GM12878 (cell line): ENCODE measurements at regions not wholly inside any gene's neighbourhood (a gene's known extent, or its start where the extent isn't known, plus 50 kb on each side); places are given as distances from the start of the nearest gene placed in this dataset.

Experiments
- ATAC-seq: fragments of 200-7000 bp; cut with Tn5 transposase; 3 replicates; pipeline ENCODE4 v1.9.1; 2020; ENCODE audit warnings: mild to moderate bottlenecking, moderate library complexity
- BruUV-seq: library from RNA; stranded (reverse); fragments of 400-500 nt; replicated peaks from 2 replicates; lab custom pipeline; 2021; lab: Mats Ljungman, UMichigan
- CTCF ChIA-PET: fragments of 300-600 bp; sonication (Branson Sonifier 250); formaldehyde crosslinking; extraction: SDS; loops from one replicate; lab custom pipeline; 2021; ENCODE audit warnings: inconsistent platforms; lab: Yijun Ruan, JAX
- POLR2A ChIA-PET: fragments of 350-600 bp; formaldehyde crosslinking; extraction: SDS; loops from one replicate; lab custom pipeline; 2021; ENCODE audit warnings: inconsistent platforms; lab: Charles Lee
- RAD21 ChIA-PET: fragments of 300-600 bp; sonication (Branson Sonifier 250); formaldehyde crosslinking; loops from one replicate; lab custom pipeline; 2023; ENCODE audit warnings: antibody characterized with exemption; ENCODE audit not compliant: unreplicated experiment; lab: Charles Lee
- SMC1A ChIA-PET: fragments of 300-600 bp; sonication (Branson Sonifier 250); formaldehyde crosslinking; loops from one replicate; lab custom pipeline; 2023; ENCODE audit not compliant: unreplicated experiment, uncharacterized antibody; lab: Charles Lee
- DNase-seq: peaks from one replicate; pipeline ENCODE4 v3.0.0-alpha.2; 2011; ENCODE audit warnings: low read depth, low spot score
- FAIRE-seq: peaks from 3 replicates; lab custom pipeline; 2011; peaks lifted over from hg19 to GRCh38; lab: Jason Lieb, UNC
- H2AFZ ChIP-seq: 2 replicates; pipeline ENCODE4 v1.6.0; 2011; ENCODE audit warnings: low read depth, low read length, control low read depth; ENCODE audit not compliant: control insufficient read depth
- H3K27ac ChIP-seq: 2 replicates; pipeline ENCODE4 v1.5.1; 2011; ENCODE audit warnings: control low read depth; ENCODE audit not compliant: control insufficient read depth, insufficient read depth
- H3K27me3 ChIP-seq, 2 experiments: replicated peaks in 1 of 2; 2 replicates each; pipeline versions ENCODE4 v1.6.0 to v1.6.1; 2011; ENCODE audit warnings: low read length in 1 of 2; ENCODE audit not compliant: control insufficient read depth in 2 of 2, insufficient read depth in 2 of 2
- H3K36me3 ChIP-seq, 2 experiments: 2 replicates each; pipeline ENCODE4 v1.5.1; 2011; ENCODE audit warnings: low read length in 1 of 2; ENCODE audit not compliant: control insufficient read depth in 2 of 2, insufficient read depth in 2 of 2
- H3K4me1 ChIP-seq: 2 replicates; pipeline ENCODE4 v1.6.1; 2011; ENCODE audit warnings: mild to moderate bottlenecking, low read length, moderate library complexity, mixed read lengths; ENCODE audit not compliant: control insufficient read depth, insufficient read depth
- H3K4me2 ChIP-seq: 2 replicates; pipeline ENCODE4 v1.6.0; 2011; ENCODE audit warnings: control low read depth; ENCODE audit not compliant: control insufficient read depth, insufficient read depth
- H3K4me3 ChIP-seq: fragments of 200-600 bp; sonication (generic); 2 replicates; pipeline ENCODE4 v1.5.1; 2016
- H3K79me2 ChIP-seq: 2 replicates; pipeline ENCODE4 v1.6.0; 2011; ENCODE audit warnings: low read length; ENCODE audit not compliant: control insufficient read depth, insufficient read depth
- H3K9ac ChIP-seq: 2 replicates; pipeline ENCODE4 v1.8.0; 2011; ENCODE audit warnings: low read length, control low read depth, mixed read lengths; ENCODE audit not compliant: control insufficient read depth, insufficient read depth
- H3K9me3 ChIP-seq: replicated peaks from 3 replicates; pipeline ENCODE4 v1.5.1; 2011; ENCODE audit warnings: mild to moderate bottlenecking, low read length; ENCODE audit not compliant: control insufficient read depth, insufficient read depth
- H4K20me1 ChIP-seq: 2 replicates; pipeline ENCODE4 v1.6.0; 2011; ENCODE audit not compliant: control insufficient read depth, insufficient read depth
- CBX3 ChIP-seq: fragments of 200-600 bp; sonication (generic); IDR thresholded peaks from 2 replicates; pipeline ENCODE4 v1.6.1; 2016; ENCODE audit warnings: low read depth, borderline replicate concordance
- CREM ChIP-seq: IDR thresholded peaks from 2 replicates; pipeline ENCODE4 v1.6.1; 2014; ENCODE audit warnings: antibody characterized with exemption, low read depth
- FOXM1 ChIP-seq: IDR thresholded peaks from 2 replicates; pipeline ENCODE4 v1.6.1; 2012; ENCODE audit warnings: low read depth, mild to moderate bottlenecking, inconsistent platforms, low read length, moderate library complexity
- NRF1 ChIP-seq: conservative IDR thresholded peaks from 2 replicates; pipeline ENCODE4 v1.6.1; 2011; ENCODE audit warnings: mild to moderate bottlenecking, low read depth, low read length, improper control_type of control experiment
- REST ChIP-seq: IDR thresholded peaks from 2 replicates; pipeline ENCODE4 v1.6.1; 2012; ENCODE audit warnings: mild to moderate bottlenecking, low read depth, low read length
- SIN3A ChIP-seq: IDR thresholded peaks from 2 replicates; pipeline ENCODE4 v1.6.1; 2012; ENCODE audit warnings: low read depth, low read length, improper control_type of control experiment
- TCF7 ChIP-seq: IDR thresholded peaks from 2 replicates; pipeline ENCODE4 v1.6.1; 2014; ENCODE audit warnings: antibody characterized with exemption, borderline replicate concordance
- ZZZ3 ChIP-seq: IDR thresholded peaks from 2 replicates; pipeline ENCODE4 v1.6.1; 2011; ENCODE audit warnings: low read depth; ENCODE audit not compliant: control insufficient read depth, insufficient read length
- WGBS: methylation state at CpG from one replicate; pipeline ENCODE4 v1.1.6; 2016; ENCODE audit warnings: low lambda C conversion rate; ENCODE audit not compliant: insufficient replicate concordance, insufficient coverage; ENCODE audit errors: missing lambda C conversion rate; 5-methylcytosine and 5-hydroxymethylcytosine counted together
- in situ Hi-C: fragments of 300-500 bp; cut with MboI; formaldehyde crosslinking; loops from 9 replicates; pipeline ENCODE4 v1.14.3; 2018; ENCODE audit warnings: mixed read lengths
- intact Hi-C: fragments of 100-400 bp; cut with micrococcal nuclease; formaldehyde crosslinking; loops from one replicate; pipeline ENCODE4 v1.14.2; 2022; ENCODE audit not compliant: unreplicated experiment
- TF ChIP-seq, protein P1 (sequence below): fragments of 450-650 bp; IDR thresholded peaks from 2 replicates; pipeline ENCODE4 v1.6.1; 2017; ENCODE audit warnings: mild to moderate bottlenecking
- TF ChIP-seq, protein P2 (sequence below): fragments of 450-650 bp; formaldehyde crosslinking; IDR thresholded peaks from 2 replicates; pipeline ENCODE4 v1.4.0; 2020; ENCODE audit warnings: mild to moderate bottlenecking, moderate library complexity

- CTCF ChIA-PET: interaction anchor here (0.8 to 15.5 kb wide), 14 partner anchors 6 to 549 kb away, joined by 3 to 403 read pairs (median 7); no protein-coding TSS in a partner anchor
- RAD21 ChIA-PET: interaction anchor here (3.2 kb wide), 1 partner anchor 118 kb away, joined by 20 read pairs; no protein-coding TSS in a partner anchor
- H3K79me2 ChIP-seq: no peaks in the 10 kb centered on the region
- no peaks in the 10 kb centered on the region for H3K9me3 ChIP-seq
- no peaks in the 10 kb centered on the region for H4K20me1 ChIP-seq
- WGBS: 29% methylated on average over 2 of the region's 2 CpGs
- no TSS peak for BruUV-seq
- no peak for ATAC-seq
- no peak for FAIRE-seq
- H3K9ac ChIP-seq: no peak overlapping the region
- no peak overlapping the region for H3K4me2 ChIP-seq
- POLR2A ChIA-PET: no interaction called here
- no peaks in the 10 kb centered on the region for H3K4me1 ChIP-seq
- no peaks in the 10 kb centered on the region for H3K36me3 ChIP-seq
- H2AFZ ChIP-seq: no peak overlapping the region
- SMC1A ChIA-PET: interaction anchor here (0.8 to 1.7 kb wide), 2 partner anchors 38 to 118 kb away, joined by 3 to 12 read pairs; no protein-coding TSS in a partner anchor
- H3K27me3 ChIP-seq: no peaks in the 10 kb centered on the region; a peak in 1 of 4 replicates
- no peak overlapping the region for H3K27ac ChIP-seq
- in situ Hi-C loops (loop anchor here (5.0 kb wide), 2 partner anchors 118 to 552 kb away; no protein-coding TSS in a partner anchor), intact Hi-C loops (loop anchor here (1.0 kb wide), 2 partner anchors 37 to 118 kb away; no protein-coding TSS in a partner anchor)
- no peak for DNase-seq
- TF ChIP-seq CREM: no peak
- no peak for TF ChIP-seq CBX3
- TF ChIP-seq ZZZ3: no peak
- TF ChIP-seq REST: no peak
- no peak for TF ChIP-seq FOXM1
- no peak for TF ChIP-seq NRF1
- no peak for TF ChIP-seq SIN3A
- TF ChIP-seq, protein P1, sequence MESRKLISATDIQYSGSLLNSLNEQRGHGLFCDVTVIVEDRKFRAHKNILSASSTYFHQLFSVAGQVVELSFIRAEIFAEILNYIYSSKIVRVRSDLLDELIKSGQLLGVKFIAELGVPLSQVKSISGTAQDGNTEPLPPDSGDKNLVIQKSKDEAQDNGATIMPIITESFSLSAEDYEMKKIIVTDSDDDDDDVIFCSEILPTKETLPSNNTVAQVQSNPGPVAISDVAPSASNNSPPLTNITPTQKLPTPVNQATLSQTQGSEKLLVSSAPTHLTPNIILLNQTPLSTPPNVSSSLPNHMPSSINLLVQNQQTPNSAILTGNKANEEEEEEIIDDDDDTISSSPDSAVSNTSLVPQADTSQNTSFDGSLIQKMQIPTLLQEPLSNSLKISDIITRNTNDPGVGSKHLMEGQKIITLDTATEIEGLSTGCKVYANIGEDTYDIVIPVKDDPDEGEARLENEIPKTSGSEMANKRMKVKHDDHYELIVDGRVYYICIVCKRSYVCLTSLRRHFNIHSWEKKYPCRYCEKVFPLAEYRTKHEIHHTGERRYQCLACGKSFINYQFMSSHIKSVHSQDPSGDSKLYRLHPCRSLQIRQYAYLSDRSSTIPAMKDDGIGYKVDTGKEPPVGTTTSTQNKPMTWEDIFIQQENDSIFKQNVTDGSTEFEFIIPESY: no peak
- TF ChIP-seq, protein P2, sequence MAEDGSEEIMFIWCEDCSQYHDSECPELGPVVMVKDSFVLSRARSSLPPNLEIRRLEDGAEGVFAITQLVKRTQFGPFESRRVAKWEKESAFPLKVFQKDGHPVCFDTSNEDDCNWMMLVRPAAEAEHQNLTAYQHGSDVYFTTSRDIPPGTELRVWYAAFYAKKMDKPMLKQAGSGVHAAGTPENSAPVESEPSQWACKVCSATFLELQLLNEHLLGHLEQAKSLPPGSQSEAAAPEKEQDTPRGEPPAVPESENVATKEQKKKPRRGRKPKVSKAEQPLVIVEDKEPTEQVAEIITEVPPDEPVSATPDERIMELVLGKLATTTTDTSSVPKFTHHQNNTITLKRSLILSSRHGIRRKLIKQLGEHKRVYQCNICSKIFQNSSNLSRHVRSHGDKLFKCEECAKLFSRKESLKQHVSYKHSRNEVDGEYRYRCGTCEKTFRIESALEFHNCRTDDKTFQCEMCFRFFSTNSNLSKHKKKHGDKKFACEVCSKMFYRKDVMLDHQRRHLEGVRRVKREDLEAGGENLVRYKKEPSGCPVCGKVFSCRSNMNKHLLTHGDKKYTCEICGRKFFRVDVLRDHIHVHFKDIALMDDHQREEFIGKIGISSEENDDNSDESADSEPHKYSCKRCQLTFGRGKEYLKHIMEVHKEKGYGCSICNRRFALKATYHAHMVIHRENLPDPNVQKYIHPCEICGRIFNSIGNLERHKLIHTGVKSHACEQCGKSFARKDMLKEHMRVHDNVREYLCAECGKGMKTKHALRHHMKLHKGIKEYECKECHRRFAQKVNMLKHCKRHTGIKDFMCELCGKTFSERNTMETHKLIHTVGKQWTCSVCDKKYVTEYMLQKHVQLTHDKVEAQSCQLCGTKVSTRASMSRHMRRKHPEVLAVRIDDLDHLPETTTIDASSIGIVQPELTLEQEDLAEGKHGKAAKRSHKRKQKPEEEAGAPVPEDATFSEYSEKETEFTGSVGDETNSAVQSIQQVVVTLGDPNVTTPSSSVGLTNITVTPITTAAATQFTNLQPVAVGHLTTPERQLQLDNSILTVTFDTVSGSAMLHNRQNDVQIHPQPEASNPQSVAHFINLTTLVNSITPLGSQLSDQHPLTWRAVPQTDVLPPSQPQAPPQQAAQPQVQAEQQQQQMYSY (CRISPR knock-in tag): no peak
- TF ChIP-seq TCF7: no peak
- H3K4me3 ChIP-seq: no peak overlapping the region
Measured at GRCh38 chr10:77718957-77719356, 81.3 kb upstream of the KCNMA1 start.
